ENCODE measurements at regions not wholly inside any gene's neighbourhood (a gene's known extent, or its start where the extent isn't known, plus 50 kb on each side); places are given as distances from the start of the nearest gene placed in this dataset.

- ChIA-PET CTCF (no interaction called here), POLR2A (ENCODE audit: unreplicated experiment) (no interaction called here)
- Histone ChIP-seq H3K36me3 (ENCODE audit: low read depth) (no peaks in the 10 kb centered on the region), H3K9me2 (ENCODE audit: insufficient read depth) (no peaks in the 10 kb centered on the region), H4K20me1 (ENCODE audit: insufficient read depth) (no peaks in the 10 kb centered on the region), H3K79me2 (ENCODE audit: low read depth) (no peaks in the 10 kb centered on the region), H3K27me3 (ENCODE audit: insufficient read depth, low read depth) (no peaks in the 10 kb centered on the region), H3K4me3 (no peak overlapping the region), H3K4me1 (replicated peaks; ENCODE audit: insufficient read depth) (peaks cover 13% of the 10 kb centered on the region), H3K4me2 (no peak overlapping the region), H3F3A (ENCODE audit: insufficient read depth, low read depth) (peaks cover 11% of the 10 kb centered on the region; the same call in 1 of the 2 replicates), H3K27ac (no peak overlapping the region), H3K9me3 (ENCODE audit: insufficient read depth, low read depth) (no peaks in the 10 kb centered on the region), H2AFZ (no peak overlapping the region)
- TF ChIP-seq, protein P1, sequence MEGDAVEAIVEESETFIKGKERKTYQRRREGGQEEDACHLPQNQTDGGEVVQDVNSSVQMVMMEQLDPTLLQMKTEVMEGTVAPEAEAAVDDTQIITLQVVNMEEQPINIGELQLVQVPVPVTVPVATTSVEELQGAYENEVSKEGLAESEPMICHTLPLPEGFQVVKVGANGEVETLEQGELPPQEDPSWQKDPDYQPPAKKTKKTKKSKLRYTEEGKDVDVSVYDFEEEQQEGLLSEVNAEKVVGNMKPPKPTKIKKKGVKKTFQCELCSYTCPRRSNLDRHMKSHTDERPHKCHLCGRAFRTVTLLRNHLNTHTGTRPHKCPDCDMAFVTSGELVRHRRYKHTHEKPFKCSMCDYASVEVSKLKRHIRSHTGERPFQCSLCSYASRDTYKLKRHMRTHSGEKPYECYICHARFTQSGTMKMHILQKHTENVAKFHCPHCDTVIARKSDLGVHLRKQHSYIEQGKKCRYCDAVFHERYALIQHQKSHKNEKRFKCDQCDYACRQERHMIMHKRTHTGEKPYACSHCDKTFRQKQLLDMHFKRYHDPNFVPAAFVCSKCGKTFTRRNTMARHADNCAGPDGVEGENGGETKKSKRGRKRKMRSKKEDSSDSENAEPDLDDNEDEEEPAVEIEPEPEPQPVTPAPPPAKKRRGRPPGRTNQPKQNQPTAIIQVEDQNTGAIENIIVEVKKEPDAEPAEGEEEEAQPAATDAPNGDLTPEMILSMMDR (conservative IDR thresholded peaks at IDR 0.05): no peak
- no peak for TF ChIP-seq EZH2 (IDR thresholded peaks at IDR 0.05; ENCODE audit: low read depth)
- BruUV-seq (replicated peaks): no TSS peak
- DNase-seq: no peak
- intact Hi-C loops (cut with micrococcal nuclease; ENCODE audit: unreplicated experiment): no loop called here
Observed at GRCh38 chr20:11539450-11539849, 378.2 kb upstream of the BTBD3 start.

GRCh38 chr20:11540558-11540957, 377.1 kb upstream of the BTBD3 start:
- intact Hi-C loops (cut with micrococcal nuclease; ENCODE audit: unreplicated experiment): loop anchor here (5.0 kb wide), 2 partner anchors 333 to 1448 kb away; no protein-coding TSS in a partner anchor
- POLR2A ChIA-PET (ENCODE audit: unreplicated experiment): no interaction called here
- Histone ChIP-seq H3K4me3 (no peak overlapping the region), H4K20me1 (ENCODE audit: insufficient read depth) (no peaks in the 10 kb centered on the region), H3K9me2 (ENCODE audit: insufficient read depth) (no peaks in the 10 kb centered on the region), H3K9me3 (ENCODE audit: insufficient read depth, low read depth) (no peaks in the 10 kb centered on the region), H3K27ac (no peak overlapping the region), H3K79me2 (ENCODE audit: low read depth) (no peaks in the 10 kb centered on the region), H2AFZ (no peak overlapping the region), H3K4me2 (no peak overlapping the region), H3K36me3 (ENCODE audit: low read depth) (no peaks in the 10 kb centered on the region), H3K4me1 (replicated peaks; ENCODE audit: insufficient read depth) (peaks cover 13% of the 10 kb centered on the region), H3K27me3 (ENCODE audit: insufficient read depth, low read depth) (no peaks in the 10 kb centered on the region), H3F3A (ENCODE audit: insufficient read depth, low read depth) (peaks cover 11% of the 10 kb centered on the region; the same call in 1 of the 2 replicates)
- no peak for TF ChIP-seq EZH2 (IDR thresholded peaks at IDR 0.05; ENCODE audit: low read depth)
- TF ChIP-seq, protein P1 (conservative IDR thresholded peaks at IDR 0.05): no peak
- no peak for DNase-seq
- no TSS peak for BruUV-seq (replicated peaks)
- CTCF ChIA-PET: no interaction called here

DNA sequence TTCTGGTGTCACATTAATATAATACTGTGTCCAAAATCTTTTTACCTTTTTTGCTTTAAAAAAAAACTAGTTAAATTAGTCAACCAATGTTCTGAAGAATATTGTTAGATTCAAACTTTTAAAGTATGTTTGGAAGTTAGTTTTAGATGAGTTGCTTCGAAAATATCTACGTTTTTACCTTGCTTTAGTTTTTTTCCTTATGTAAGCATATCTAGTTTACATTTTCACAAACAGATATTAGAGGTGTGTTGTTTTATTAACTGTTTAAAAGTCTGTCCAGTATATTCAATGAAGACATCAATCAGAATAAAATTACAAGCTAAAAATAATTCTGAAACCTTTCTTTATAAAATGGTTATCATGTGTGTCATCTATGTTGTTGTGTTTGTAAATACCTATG, 375.0 kb upstream of the BTBD3 start:
- H3K36me3 ChIP-seq (ENCODE audit: low read depth): no peaks in the 10 kb centered on the region
- no peak overlapping the region for H3K27ac ChIP-seq
- peaks cover 11% of the 10 kb centered on the region; the same call in 1 of the 2 replicates for H3F3A ChIP-seq (ENCODE audit: insufficient read depth, low read depth)
- H2AFZ ChIP-seq: no peak overlapping the region; the same call in 1 of the 2 replicates
- BruUV-seq (replicated peaks): no TSS peak
- no peaks in the 10 kb centered on the region for H3K9me2 ChIP-seq (ENCODE audit: insufficient read depth)
- no peaks in the 10 kb centered on the region for H3K27me3 ChIP-seq (ENCODE audit: insufficient read depth, low read depth)
- CTCF ChIA-PET: interaction anchor here (0.7 to 1.7 kb wide), 3 partner anchors 88 to 1564 kb away, joined by 3 to 5 read pairs (median 5); no protein-coding TSS in a partner anchor
- no peaks in the 10 kb centered on the region for H4K20me1 ChIP-seq (ENCODE audit: insufficient read depth)
- no peak for DNase-seq
- no peaks in the 10 kb centered on the region for H3K9me3 ChIP-seq (ENCODE audit: insufficient read depth, low read depth)
- POLR2A ChIA-PET (ENCODE audit: unreplicated experiment): no interaction called here
- H3K4me3 ChIP-seq: no peak overlapping the region
- no peak for TF ChIP-seq EZH2 (IDR thresholded peaks at IDR 0.05; ENCODE audit: low read depth)
- TF ChIP-seq, protein P1 (conservative IDR thresholded peaks at IDR 0.05): no peak
- H3K4me1 ChIP-seq (replicated peaks; ENCODE audit: insufficient read depth): peaks cover 13% of the 10 kb centered on the region
- H3K4me2 ChIP-seq: no peak overlapping the region
- intact Hi-C loops (cut with micrococcal nuclease; ENCODE audit: unreplicated experiment): loop anchor here (1.0 to 5.0 kb wide), 11 partner anchors 87 to 1924 kb away; partner anchors contain the start of genes MKKS and SLX4IP
- no peaks in the 10 kb centered on the region for H3K79me2 ChIP-seq (ENCODE audit: low read depth)
